Right lobe of liver (tissue), 4 donors: ENCODE measurements at regions not wholly inside any gene's neighbourhood (a gene's known extent, or its start where the extent isn't known, plus 50 kb on each side); places are given as distances from the start of the nearest gene placed in this dataset.

Experiments used
- CTCF ChIP-seq, 4 donors: fragments of 200-600 bp in 3 of 4; fragments of 450-650 bp in 1 of 4; IDR thresholded peaks; one replicate each; pipeline versions ENCODE4 v1.5.1 to v1.8.0; 2016 to 2022; ENCODE audit warnings: antibody characterized with exemption in 4 of 4, mild to moderate bottlenecking in 2 of 4
- POLR2A ChIP-seq: fragments of 450-650 bp; IDR thresholded peaks from one replicate; pipeline ENCODE4 v1.6.1; 2017; ENCODE audit warnings: antibody characterized with exemption, mild to moderate bottlenecking
- donor health status: DM: no; HTN: no; CAD: no.
- donor health status: DM: no; HTN: no; CAD: no.
- donor health status: DM: no; HTN: yes; CAD: no.

DNA sequence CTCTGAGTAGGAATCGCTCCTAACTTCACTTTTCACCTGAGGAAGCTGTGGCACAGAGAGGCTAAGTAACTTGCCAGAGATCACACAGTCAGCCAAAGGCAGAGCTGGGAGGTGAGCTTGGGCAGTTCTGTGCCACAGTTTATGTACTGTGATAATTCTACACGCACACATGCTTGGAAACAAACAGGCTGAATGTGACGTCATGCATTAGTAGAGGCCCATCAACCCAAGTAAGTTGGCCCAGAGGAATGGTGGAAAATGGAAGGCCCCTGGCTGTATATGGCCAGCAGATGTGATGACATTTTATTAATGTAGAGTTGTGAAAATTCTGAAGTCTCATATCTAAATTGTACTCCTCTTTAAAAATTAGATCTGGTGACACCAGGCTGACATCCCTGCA lies 394.0 kb downstream of the MIAT start:
- TF ChIP-seq CTCF (IDR thresholded peaks at IDR 0.05) (no peak), POLR2A (no peak)
